ENCODE measurements at regions not wholly inside any gene's neighbourhood (a gene's known extent, or its start where the extent isn't known, plus 50 kb on each side); places are given as distances from the start of the nearest gene placed in this dataset.

- in situ Hi-C loops (cut with HindIII; ENCODE audit: extremely low pct_ligation_motif_present, low pct_unique_long_range_greater_than_20kb) (no loop called here), intact Hi-C loops (cut with micrococcal nuclease; ENCODE audit: unreplicated experiment) (no loop called here)
- Histone ChIP-seq H3K27me3 (ENCODE audit: control insufficient read depth in 1 of 2, insufficient read depth in 2 of 2, low read length in 2 of 2) (no peaks in the 10 kb centered on the region), H2AFZ (ENCODE audit: low read length) (no peak overlapping the region), H3K36me3 (replicated peaks in 1 of 2; ENCODE audit: control insufficient read depth in 1 of 2, insufficient read depth in 2 of 2, low read length in 2 of 2) (no peaks in the 10 kb centered on the region), H4K20me1 (ENCODE audit: insufficient read depth, low read length) (no peaks in the 10 kb centered on the region), H3K27ac (ENCODE audit: extremely low read length, insufficient read depth, low read length) (no peak overlapping the region), H3K4me2 (ENCODE audit: low read depth, low read length) (no peak overlapping the region), H3K79me2 (ENCODE audit: insufficient read depth, low read length) (no peaks in the 10 kb centered on the region), H3K4me3 (replicated peaks in 1 of 3; ENCODE audit: insufficient read depth in 1 of 3, low read depth in 2 of 3, low read length in 3 of 3) (no peak overlapping the region), H3K9ac (ENCODE audit: insufficient read depth, low read depth, low read length) (no peak overlapping the region), H3K4me1 (ENCODE audit: insufficient read depth, low read length) (no peaks in the 10 kb centered on the region), H3K9me3 (ENCODE audit: low read length) (no peaks in the 10 kb centered on the region)
- BruUV-seq (replicated peaks): no TSS peak
- TF ChIP-seq ZNF749 (CRISPR knock-in tag; IDR thresholded peaks at IDR 0.05; ENCODE audit: borderline replicate concordance) (no peak), TSC22D2 (CRISPR knock-in tag; IDR thresholded peaks at IDR 0.05; ENCODE audit: borderline replicate concordance) (no peak), AKAP8 (CRISPR knock-in tag; IDR thresholded peaks at IDR 0.05) (no peak), ZNF530 (CRISPR knock-in tag; IDR thresholded peaks at IDR 0.05; ENCODE audit: low read depth) (no peak), FOXJ3 (CRISPR knock-in tag; IDR thresholded peaks at IDR 0.05; ENCODE audit: borderline replicate concordance) (no peak), ZFP41 (CRISPR knock-in tag; IDR thresholded peaks at IDR 0.05; ENCODE audit: borderline replicate concordance) (no peak), ZNF317 (CRISPR knock-in tag; IDR thresholded peaks at IDR 0.05) (no peak), SATB2 (CRISPR knock-in tag; IDR thresholded peaks at IDR 0.05) (no peak), ATF1 (CRISPR knock-in tag; IDR thresholded peaks at IDR 0.05) (no peak), ZNF350 (CRISPR knock-in tag; IDR thresholded peaks at IDR 0.05; ENCODE audit: borderline replicate concordance, low read depth) (no peak), HOXA3 (CRISPR knock-in tag; IDR thresholded peaks at IDR 0.05) (no peak), ZNF24 (IDR thresholded peaks at IDR 0.05) (no peak), SPEN (CRISPR knock-in tag; IDR thresholded peaks at IDR 0.05; ENCODE audit: low read depth) (no peak), SNRNP70 (IDR thresholded peaks at IDR 0.05; ENCODE audit: low read depth, low read length) (no peak), ELK4 (CRISPR knock-in tag; IDR thresholded peaks at IDR 0.05; ENCODE audit: borderline replicate concordance) (no peak)
- TF ChIP-seq, protein P1, sequence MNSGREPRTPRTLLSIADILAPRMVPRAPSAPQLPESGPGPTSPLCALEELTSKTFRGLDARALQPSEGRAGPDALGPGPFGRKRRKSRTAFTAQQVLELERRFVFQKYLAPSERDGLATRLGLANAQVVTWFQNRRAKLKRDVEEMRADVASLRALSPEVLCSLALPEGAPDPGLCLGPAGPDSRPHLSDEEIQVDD (CRISPR knock-in tag; IDR thresholded peaks at IDR 0.05; ENCODE audit: borderline replicate concordance): no peak
- TF ChIP-seq, protein P2, sequence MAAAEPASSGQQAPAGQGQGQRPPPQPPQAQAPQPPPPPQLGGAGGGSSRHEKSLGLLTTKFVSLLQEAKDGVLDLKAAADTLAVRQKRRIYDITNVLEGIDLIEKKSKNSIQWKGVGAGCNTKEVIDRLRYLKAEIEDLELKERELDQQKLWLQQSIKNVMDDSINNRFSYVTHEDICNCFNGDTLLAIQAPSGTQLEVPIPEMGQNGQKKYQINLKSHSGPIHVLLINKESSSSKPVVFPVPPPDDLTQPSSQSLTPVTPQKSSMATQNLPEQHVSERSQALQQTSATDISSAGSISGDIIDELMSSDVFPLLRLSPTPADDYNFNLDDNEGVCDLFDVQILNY (CRISPR knock-in tag; conservative IDR thresholded peaks at IDR 0.05): no peak
- ChIA-PET CTCF (ENCODE audit: low intra/inter-chr PET ratio, low total read pairs) (no interaction called here), POLR2A (no interaction called here)
- FAIRE-seq (no peak), DNase-seq (ENCODE audit: low spot score) (no peak), ATAC-seq (no peak)
Measured at GRCh38 chr3:87422333-87422732, 145.9 kb upstream of the POU1F1 start.

All from HepG2 (cell line).